ENCODE measurements at regions not wholly inside any gene's neighbourhood (a gene's known extent, or its start where the extent isn't known, plus 50 kb on each side); places are given as distances from the start of the nearest gene placed in this dataset.

DNA sequence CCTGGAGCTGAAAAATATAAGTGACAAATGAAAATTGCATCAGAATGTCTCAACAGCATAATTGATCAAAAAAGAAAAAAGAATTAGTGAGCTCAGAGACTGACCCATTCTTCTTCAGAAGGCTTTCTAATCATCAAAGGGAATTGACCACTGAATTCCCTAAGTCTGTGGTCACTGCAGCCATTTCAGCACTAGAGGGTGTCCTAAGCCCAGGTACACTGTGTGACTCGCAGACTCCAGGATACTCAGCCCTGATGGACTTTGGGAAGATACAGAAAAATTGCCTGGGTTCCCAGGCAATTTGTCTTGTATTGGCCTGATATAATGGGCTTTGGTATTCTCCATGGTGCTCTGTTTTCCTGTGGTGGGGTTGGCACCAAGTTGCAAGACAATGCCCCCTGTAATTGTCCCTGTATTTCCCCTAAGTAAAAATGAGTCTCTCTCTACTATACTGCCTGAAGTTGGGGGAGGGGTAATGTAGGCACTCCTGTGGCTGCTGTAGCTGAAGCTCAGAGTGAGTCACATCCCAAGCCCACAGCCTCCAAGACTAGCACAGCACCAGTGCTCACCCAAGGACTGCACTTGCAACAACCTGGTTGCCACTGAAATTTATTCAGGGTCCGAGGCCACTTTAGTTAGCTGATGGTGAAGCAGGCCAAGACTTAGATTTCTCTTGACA is 256.0 kb upstream of the STAC start:
- no peaks in the 10 kb centered on the region for H3K27me3 ChIP-seq (ENCODE audit: control insufficient read depth, insufficient read depth, low read length)
- no peak overlapping the region for H3K4me2 ChIP-seq (ENCODE audit: extremely low read depth, insufficient read depth, low read length)
- no peaks in the 10 kb centered on the region for H3K4me1 ChIP-seq (ENCODE audit: control insufficient read depth, extremely low read depth, insufficient read depth, low read length)
- no peaks in the 10 kb centered on the region for H4K20me1 ChIP-seq (ENCODE audit: control insufficient read depth, extremely low read depth, insufficient read depth, low read length)
- H3K36me3 ChIP-seq (ENCODE audit: control insufficient read depth, insufficient read depth, low read length) = no peaks in the 10 kb centered on the region
- H3K9ac ChIP-seq (ENCODE audit: insufficient read depth, low read length) = no peak overlapping the region
- peak; percentile 5 to 75 for DNase-seq (ENCODE audit: low read depth in 2 of 2)
- H3K27ac ChIP-seq (ENCODE audit: insufficient read depth, low read length) = no peak overlapping the region
- no peak overlapping the region for H3K4me3 ChIP-seq (replicated peaks in 1 of 4; ENCODE audit: control extremely low read depth in 1 of 4, insufficient read depth in 1 of 4, low read depth in 3 of 4, low read length in 4 of 4)
- no peaks in the 10 kb centered on the region for H3K79me2 ChIP-seq (ENCODE audit: control insufficient read depth, insufficient read depth, low read length)
- no peak for TF ChIP-seq EZH2 (IDR thresholded peaks at IDR 0.05; ENCODE audit: low read length, missing control alignments)
- TF ChIP-seq, protein P1, sequence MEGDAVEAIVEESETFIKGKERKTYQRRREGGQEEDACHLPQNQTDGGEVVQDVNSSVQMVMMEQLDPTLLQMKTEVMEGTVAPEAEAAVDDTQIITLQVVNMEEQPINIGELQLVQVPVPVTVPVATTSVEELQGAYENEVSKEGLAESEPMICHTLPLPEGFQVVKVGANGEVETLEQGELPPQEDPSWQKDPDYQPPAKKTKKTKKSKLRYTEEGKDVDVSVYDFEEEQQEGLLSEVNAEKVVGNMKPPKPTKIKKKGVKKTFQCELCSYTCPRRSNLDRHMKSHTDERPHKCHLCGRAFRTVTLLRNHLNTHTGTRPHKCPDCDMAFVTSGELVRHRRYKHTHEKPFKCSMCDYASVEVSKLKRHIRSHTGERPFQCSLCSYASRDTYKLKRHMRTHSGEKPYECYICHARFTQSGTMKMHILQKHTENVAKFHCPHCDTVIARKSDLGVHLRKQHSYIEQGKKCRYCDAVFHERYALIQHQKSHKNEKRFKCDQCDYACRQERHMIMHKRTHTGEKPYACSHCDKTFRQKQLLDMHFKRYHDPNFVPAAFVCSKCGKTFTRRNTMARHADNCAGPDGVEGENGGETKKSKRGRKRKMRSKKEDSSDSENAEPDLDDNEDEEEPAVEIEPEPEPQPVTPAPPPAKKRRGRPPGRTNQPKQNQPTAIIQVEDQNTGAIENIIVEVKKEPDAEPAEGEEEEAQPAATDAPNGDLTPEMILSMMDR (conservative IDR thresholded peaks at IDR 0.05 in 1 of 2, IDR thresholded peaks at IDR 0.05 in 1 of 2; ENCODE audit: low read depth in 1 of 2, low read length in 2 of 2) = peak in 1 of 2 donors; percentile 48
- no peaks in the 10 kb centered on the region for H3K9me3 ChIP-seq (ENCODE audit: control insufficient read depth, insufficient read depth, low read depth, low read length)
- H2AFZ ChIP-seq (ENCODE audit: low read length) = no peak overlapping the region

DNA sequence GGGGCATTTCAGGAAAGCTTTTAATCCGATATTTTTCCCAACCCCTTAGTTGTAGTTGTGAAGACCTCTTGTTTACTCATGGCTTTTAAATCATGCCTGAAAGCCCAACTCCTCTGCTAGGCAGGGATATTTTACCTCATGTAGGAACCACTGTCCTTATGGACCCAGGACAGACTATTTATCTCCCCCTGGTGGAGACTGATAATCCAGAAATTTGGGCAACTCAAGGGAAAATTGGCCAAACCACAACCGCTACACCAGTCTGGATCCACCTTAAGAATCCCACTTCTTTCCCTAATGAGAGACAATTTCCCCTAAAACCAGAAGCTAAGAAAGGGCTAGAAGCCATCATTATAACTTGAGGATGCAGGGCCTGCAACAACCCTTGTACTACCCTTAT is 248.1 kb upstream of the STAC start:
- Histone ChIP-seq H3K4me1 (ENCODE audit: control insufficient read depth, extremely low read depth, insufficient read depth, low read length) (no peaks in the 10 kb centered on the region), H3K27me3 (ENCODE audit: control insufficient read depth, insufficient read depth, low read length) (no peaks in the 10 kb centered on the region), H3K79me2 (ENCODE audit: control insufficient read depth, insufficient read depth, low read length) (no peaks in the 10 kb centered on the region), H2AFZ (ENCODE audit: low read length) (no peak overlapping the region), H3K4me2 (ENCODE audit: extremely low read depth, insufficient read depth, low read length) (no peak overlapping the region), H3K36me3 (ENCODE audit: control insufficient read depth, insufficient read depth, low read length) (no peaks in the 10 kb centered on the region), H3K9ac (ENCODE audit: insufficient read depth, low read length) (no peak overlapping the region), H3K9me3 (ENCODE audit: control insufficient read depth, insufficient read depth, low read depth, low read length) (no peaks in the 10 kb centered on the region), H3K27ac (ENCODE audit: insufficient read depth, low read length) (no peak overlapping the region), H4K20me1 (ENCODE audit: control insufficient read depth, extremely low read depth, insufficient read depth, low read length) (no peaks in the 10 kb centered on the region), H3K4me3 (replicated peaks in 1 of 4; ENCODE audit: control extremely low read depth in 1 of 4, insufficient read depth in 1 of 4, low read depth in 3 of 4, low read length in 4 of 4) (no peak overlapping the region)
- DNase-seq (ENCODE audit: low read depth in 2 of 2) = no peak
- TF ChIP-seq, protein P1 (conservative IDR thresholded peaks at IDR 0.05 in 1 of 2, IDR thresholded peaks at IDR 0.05 in 1 of 2; ENCODE audit: low read depth in 1 of 2, low read length in 2 of 2) = no peak
- no peak for TF ChIP-seq EZH2 (IDR thresholded peaks at IDR 0.05; ENCODE audit: low read length, missing control alignments)

DNA sequence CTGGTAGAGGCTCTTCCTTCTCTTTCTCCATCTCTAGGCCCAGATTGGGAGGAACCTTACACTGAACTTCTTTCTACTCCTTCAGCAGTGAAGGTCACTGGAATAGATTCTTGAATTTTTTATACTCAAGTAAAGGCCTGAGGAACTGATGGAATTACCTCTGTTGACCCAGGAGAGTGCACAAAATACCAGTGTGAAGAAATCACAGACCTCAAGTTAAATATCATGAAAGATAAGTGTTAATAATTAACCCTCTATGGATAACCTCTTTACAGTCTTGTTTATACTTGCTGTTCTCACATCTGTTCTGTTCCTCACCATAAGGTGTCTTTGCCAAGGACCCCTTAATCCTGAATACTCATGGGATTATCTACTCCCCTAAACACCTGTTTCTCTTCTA is 244.4 kb upstream of the STAC start:
- DNase-seq (ENCODE audit: low read depth in 2 of 2) = no peak
- Histone ChIP-seq H3K79me2 (ENCODE audit: control insufficient read depth, insufficient read depth, low read length) (no peaks in the 10 kb centered on the region), H3K9ac (ENCODE audit: insufficient read depth, low read length) (no peak overlapping the region), H4K20me1 (ENCODE audit: control insufficient read depth, extremely low read depth, insufficient read depth, low read length) (no peaks in the 10 kb centered on the region), H3K4me3 (replicated peaks in 1 of 4; ENCODE audit: control extremely low read depth in 1 of 4, insufficient read depth in 1 of 4, low read depth in 3 of 4, low read length in 4 of 4) (no peak overlapping the region), H3K4me2 (ENCODE audit: extremely low read depth, insufficient read depth, low read length) (no peak overlapping the region), H3K36me3 (ENCODE audit: control insufficient read depth, insufficient read depth, low read length) (no peaks in the 10 kb centered on the region), H2AFZ (ENCODE audit: low read length) (no peak overlapping the region), H3K9me3 (ENCODE audit: control insufficient read depth, insufficient read depth, low read depth, low read length) (no peaks in the 10 kb centered on the region), H3K27me3 (ENCODE audit: control insufficient read depth, insufficient read depth, low read length) (no peaks in the 10 kb centered on the region), H3K27ac (ENCODE audit: insufficient read depth, low read length) (no peak overlapping the region), H3K4me1 (ENCODE audit: control insufficient read depth, extremely low read depth, insufficient read depth, low read length) (no peaks in the 10 kb centered on the region)
- TF ChIP-seq, protein P1 (conservative IDR thresholded peaks at IDR 0.05 in 1 of 2, IDR thresholded peaks at IDR 0.05 in 1 of 2; ENCODE audit: low read depth in 1 of 2, low read length in 2 of 2) = no peak
- no peak for TF ChIP-seq EZH2 (IDR thresholded peaks at IDR 0.05; ENCODE audit: low read length, missing control alignments)
